HG03095 (cell line): ENCODE measurements at regions not wholly inside any gene's neighbourhood (a gene's known extent, or its start where the extent isn't known, plus 50 kb on each side); places are given as distances from the start of the nearest gene placed in this dataset.

Source experiments
- ATAC-seq: cut with Tn5 transposase; IDR thresholded peaks from one replicate; pipeline ENCODE4 v1.9.1; 2021; ENCODE audit warnings: moderate library complexity; ENCODE audit not compliant: unreplicated experiment

DNA sequence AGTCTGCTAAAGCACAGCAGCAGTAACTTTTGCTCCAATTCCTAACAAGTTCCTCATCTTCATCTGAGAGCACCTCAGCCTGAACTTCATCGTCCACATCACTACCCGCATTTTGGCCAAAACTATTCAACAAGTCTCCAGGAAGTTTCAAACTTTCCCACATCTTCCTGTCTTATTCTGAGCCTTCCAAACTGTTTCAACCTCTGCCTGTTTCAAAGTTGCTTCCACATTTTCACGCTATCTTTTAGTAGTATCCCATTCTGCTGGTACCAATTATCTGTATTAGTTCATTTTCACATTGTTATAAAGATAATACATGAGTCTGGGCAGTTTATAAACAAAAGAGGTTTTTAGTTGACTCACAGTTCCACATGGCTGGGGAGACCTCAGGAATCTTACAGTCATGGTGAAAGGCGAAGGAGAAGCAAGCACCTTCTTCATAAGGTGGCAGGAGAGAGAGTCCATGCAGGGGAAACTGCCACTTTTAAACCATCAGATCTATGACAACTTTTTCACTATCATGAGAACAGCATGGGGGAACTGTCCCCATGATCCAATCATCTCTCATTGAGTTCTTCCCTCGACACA is 99.4 kb upstream of the GRIK2 start:
- no peak for ATAC-seq

DNA sequence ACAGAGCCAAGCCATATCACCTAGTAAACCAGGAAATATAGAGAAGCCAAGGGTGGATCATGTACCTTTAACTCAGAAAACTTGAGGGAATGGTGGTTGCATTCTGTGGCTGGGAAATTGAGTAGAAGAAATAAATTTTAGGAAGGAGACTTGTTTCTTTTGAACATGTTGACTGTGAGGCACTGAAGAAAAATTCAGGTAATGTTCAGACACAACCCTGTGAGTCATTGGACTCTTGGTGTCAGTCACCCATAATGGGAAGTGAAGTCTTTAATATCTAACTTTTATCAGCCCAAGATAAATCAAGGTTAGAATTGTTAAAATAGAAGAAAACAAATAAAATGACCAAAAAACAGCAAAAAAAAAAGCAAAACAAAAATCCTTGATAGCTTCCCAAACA is 98.8 kb upstream of the GRIK2 start:
- ATAC-seq = no peak

DNA sequence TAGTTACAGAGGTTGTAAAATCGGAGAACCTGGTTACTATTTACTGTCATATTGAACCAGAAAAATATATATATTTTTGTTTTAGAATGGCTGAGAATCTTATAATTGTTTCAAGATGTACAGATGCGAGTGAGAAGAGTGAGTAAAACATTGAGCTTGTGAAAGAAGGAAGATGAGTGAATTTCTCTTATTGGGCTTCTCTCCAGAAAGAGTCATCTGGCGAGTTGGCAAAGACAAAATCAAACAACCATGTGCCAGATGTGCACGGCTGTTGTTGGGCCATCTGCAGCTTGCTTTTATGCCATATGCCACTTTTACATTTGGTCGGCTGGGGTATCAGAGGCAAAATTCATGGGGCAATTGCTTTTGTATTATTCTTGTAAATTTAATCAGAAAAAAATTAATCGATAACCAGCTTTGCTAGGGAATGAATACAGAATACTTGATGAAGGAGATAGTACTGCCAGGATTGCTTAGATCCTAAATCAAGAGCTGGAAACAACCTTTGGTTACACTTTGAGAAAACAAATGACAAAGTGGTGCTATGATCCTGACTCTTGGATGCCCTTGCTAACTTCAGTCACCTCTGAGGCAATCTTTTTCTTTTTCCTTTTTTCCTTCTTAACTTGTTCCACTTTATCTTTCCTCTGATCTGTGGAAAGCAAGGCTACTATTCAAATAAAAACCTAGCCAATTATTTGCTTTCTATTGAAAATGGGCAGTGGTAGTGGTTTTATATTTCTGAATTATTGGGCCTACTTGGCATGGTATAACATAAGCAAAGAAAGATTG is 97.1 kb upstream of the GRIK2 start:
- ATAC-seq = no peak

DNA sequence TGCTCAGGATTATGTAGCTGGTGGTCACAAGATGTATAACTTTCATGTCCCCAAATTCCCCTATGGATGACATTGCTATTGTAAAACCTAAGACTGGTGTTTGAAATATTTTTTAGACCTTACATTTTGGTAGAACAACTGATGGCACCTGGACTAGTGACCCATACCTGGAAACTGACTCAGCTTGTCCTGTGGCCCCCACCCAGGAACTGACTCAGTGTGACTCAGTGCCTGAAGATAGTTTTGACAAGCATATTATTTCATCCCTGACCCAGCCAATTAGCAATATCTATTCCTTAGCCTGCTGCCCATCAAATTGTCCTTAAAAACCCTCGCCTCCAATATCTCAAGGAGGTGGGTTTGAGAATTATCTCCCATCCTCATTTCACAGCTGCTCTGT is 90.9 kb upstream of the GRIK2 start:
- ATAC-seq = no peak

DNA sequence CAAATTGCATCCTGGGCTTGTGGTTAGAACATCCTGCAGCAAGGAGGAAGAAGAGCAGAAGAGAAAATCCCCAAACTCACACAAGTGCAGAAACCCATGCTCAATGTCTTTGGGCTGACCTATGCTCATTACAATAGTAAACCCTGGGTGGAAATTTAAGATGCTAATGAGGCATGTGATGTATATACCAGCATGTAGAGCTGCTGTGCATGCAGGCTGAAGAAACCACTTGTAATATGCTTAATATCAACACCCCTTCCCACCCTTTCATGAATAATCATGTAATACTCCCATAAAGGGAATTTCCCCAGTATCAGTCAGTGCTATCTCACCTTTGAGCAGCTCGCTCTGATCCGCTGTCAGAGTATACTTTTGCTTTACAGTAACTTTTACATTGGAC is 90.0 kb upstream of the GRIK2 start:
- ATAC-seq = no peak

DNA sequence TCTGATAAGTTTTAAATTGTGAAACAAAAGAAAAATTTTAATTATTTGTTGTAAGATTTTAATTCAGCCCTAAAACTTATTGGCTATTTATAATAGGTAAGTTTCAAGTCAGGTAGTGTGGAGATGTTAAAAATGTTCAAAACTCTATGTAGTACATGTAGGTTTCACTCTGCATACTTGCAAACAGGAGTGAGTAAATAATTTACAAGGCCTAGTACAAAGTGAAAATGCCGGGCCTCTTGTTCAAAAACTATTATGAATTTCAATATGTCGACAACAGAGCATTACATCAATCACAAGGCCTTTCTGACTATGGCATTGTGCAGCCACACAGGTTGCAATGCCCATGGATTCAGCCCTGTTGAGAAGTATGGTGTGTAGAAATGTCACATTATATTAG is 80.9 kb upstream of the GRIK2 start:
- ATAC-seq = no peak

DNA sequence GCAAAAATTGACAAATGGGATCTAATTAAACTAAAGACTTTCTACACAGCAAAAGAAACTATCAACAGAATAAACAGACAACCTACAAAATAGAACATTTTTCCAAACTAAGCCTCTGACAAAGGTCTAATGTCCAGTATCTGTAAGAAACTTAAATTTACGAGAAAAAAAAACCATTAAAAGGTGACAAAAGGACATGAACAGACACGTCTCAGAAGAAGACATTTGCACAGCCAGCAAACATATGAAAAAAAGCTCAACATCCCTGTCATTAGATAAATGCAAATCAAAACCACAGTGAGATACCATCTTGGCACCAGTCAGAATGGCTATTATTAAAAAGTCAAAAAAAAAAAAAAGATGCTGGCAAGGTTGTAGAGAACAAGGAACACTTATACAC is 70.6 kb upstream of the GRIK2 start:
- no peak for ATAC-seq

DNA sequence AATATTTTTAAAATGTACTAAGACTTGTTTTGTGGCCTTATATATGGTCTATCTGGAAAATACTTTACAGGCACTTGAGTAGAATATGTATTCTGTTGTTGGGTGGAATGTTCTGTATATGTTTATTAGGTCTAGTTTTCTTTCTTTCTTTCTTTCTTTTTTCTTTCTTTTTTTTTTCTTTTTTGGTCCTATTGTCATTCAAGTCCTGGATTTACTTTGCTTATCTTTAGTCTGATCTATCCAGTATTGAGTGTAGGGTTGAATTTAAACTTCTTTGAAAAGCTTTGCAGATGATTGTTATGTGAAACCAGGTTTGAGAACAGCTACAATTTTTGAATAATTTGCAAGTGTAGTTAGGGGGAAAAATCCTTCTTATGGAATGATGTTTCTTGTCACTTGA is 67.1 kb upstream of the GRIK2 start:
- no peak for ATAC-seq

DNA sequence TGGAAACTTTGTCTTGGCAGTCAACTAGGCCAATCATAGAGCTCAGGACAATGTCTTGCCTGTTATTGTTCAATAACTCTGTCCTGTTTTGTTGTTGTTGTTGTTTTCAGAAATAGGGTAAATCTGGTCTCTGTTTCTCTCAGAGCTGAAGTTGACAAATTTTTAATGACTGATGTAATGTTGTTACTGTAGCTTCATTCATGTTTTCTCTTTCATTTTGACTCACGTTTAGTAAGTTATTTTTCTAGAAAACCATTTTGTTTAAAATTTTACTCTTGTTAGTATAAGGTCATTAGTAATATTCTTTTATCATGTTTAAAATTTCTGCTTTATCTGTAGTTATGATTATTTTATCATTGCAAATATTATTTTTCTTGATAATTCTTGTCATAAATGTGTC is 51.6 kb upstream of the GRIK2 start:
- no peak for ATAC-seq
